CD4-positive, alpha-beta memory T cell (primary cell): ENCODE measurements at regions not wholly inside any gene's neighbourhood (a gene's known extent, or its start where the extent isn't known, plus 50 kb on each side); places are given as distances from the start of the nearest gene placed in this dataset.
A peak's percentile ranks its signal among the peaks of the same experiment; 100 is the strongest.

Source experiments
- CTCF ChIA-PET: fragments of 350-600 bp; sonication (Branson Sonifier 250); formaldehyde crosslinking; loops from one replicate; lab custom pipeline; 2021; ENCODE audit warnings: inconsistent platforms; ENCODE audit not compliant: partially characterized antibody; lab: Charles Lee
- POLR2A ChIA-PET: fragments of 350-600 bp; sonication (Branson Sonifier 250); formaldehyde crosslinking; loops from one replicate; lab custom pipeline; 2021; ENCODE audit not compliant: partially characterized antibody; lab: Charles Lee
- DNase-seq, 5 donors: peaks; one replicate each; pipeline versions ENCODE4 v3.0.0 to v3.0.0-alpha.2; 2020 to 2022; ENCODE audit warnings: mixed read lengths in 1 of 5
- H3K27ac ChIP-seq: one replicate; pipeline ENCODE4 v1.7.0; 2013; ENCODE audit warnings: low read depth, low read length
- H3K27me3 ChIP-seq: 2 replicates; pipeline ENCODE4 v1.7.0; 2013; ENCODE audit warnings: mild to moderate bottlenecking, low read length, moderate library complexity; ENCODE audit not compliant: insufficient read depth
- H3K36me3 ChIP-seq: 2 replicates; pipeline ENCODE4 v1.7.0; 2013; ENCODE audit warnings: mild to moderate bottlenecking, low read length, moderate library complexity; ENCODE audit not compliant: insufficient read depth
- H3K4me1 ChIP-seq: 2 replicates; pipeline ENCODE4 v1.7.0; 2013; ENCODE audit warnings: mild to moderate bottlenecking, low read length, moderate library complexity; ENCODE audit not compliant: insufficient read depth
- H3K4me3 ChIP-seq, 2 donors: one replicate each; pipeline ENCODE4 v1.7.0; 2013; ENCODE audit warnings: low read length in 2 of 2, mild to moderate bottlenecking in 1 of 2
- H3K9me3 ChIP-seq, 2 donors: one replicate each; pipeline ENCODE4 v1.7.0; 2013; ENCODE audit warnings: low read length in 2 of 2, control low read depth in 1 of 2; ENCODE audit not compliant: control insufficient read depth in 1 of 2
- H3K27ac Mint-ChIP-seq, 7 donors: one replicate each; pipeline ENCODE4 v1.8.0; 2020 to 2021; ENCODE audit warnings: mixed read lengths in 7 of 7, mild to moderate bottlenecking in 6 of 7, inconsistent platforms in 3 of 7, moderate library complexity in 3 of 7
- H3K27me3 Mint-ChIP-seq, 2 donors: one replicate each; pipeline ENCODE4 v1.8.0; 2020 to 2021; ENCODE audit warnings: mixed read lengths in 2 of 2
- H3K36me3 Mint-ChIP-seq, 2 donors: one replicate each; pipeline ENCODE4 v1.8.0; 2020 to 2021; ENCODE audit warnings: mixed read lengths in 2 of 2, inconsistent platforms in 1 of 2, mild to moderate bottlenecking in 1 of 2
- H3K4me1 Mint-ChIP-seq, 4 donors: one replicate each; pipeline ENCODE4 v1.8.0; 2020 to 2021; ENCODE audit warnings: mixed read lengths in 4 of 4, mild to moderate bottlenecking in 1 of 4
- H3K4me3 Mint-ChIP-seq, 8 donors: one replicate each; pipeline ENCODE4 v1.8.0; 2020 to 2021; ENCODE audit warnings: mixed read lengths in 8 of 8, mild to moderate bottlenecking in 7 of 8, moderate library complexity in 6 of 8, inconsistent platforms in 3 of 8
- H3K9me3 Mint-ChIP-seq, 8 donors: one replicate each; pipeline ENCODE4 v1.8.0; 2020 to 2021; ENCODE audit warnings: mixed read lengths in 8 of 8, mild to moderate bottlenecking in 5 of 8, inconsistent platforms in 3 of 8, moderate library complexity in 1 of 8
- intact Hi-C: fragments of 100-400 bp; cut with micrococcal nuclease; formaldehyde crosslinking; loops from one replicate; pipeline ENCODE4 v1.15.1; 2023

- Histone ChIP-seq H3K27ac (no peak overlapping the region), H3K36me3 (no peaks in the 10 kb centered on the region), H3K4me3 (no peak overlapping the region), H3K27me3 (no peaks in the 10 kb centered on the region), H3K4me1 (no peaks in the 10 kb centered on the region), H3K9me3 (no peaks in the 10 kb centered on the region)
- ChIA-PET CTCF (no interaction called here), POLR2A (no interaction called here)
- DNase-seq = no peak
- Mint-ChIP-seq H3K27me3 (peaks cover 2 to 3% of the 10 kb centered on the region in 2 donors), H3K4me1 (no peaks in the 10 kb centered on the region), H3K36me3 (no peaks in the 10 kb centered on the region), H3K9me3 (peaks cover 0 to 3% (median 0%) of the 10 kb centered on the region in 8 donors), H3K4me3 (no peak overlapping the region), H3K27ac (no peak overlapping the region)
- intact Hi-C loops = no loop called here
Observed at GRCh38 chr21:26412885-26413284, 160.2 kb downstream of the CYYR1 start.

GRCh38 chr21:26409735-26410134 is 163.4 kb downstream of the CYYR1 start:
- no peaks in the 10 kb centered on the region for H3K27me3 ChIP-seq

GRCh38 chr21:26408511-26408910 is 164.6 kb downstream of the CYYR1 start:
- Histone ChIP-seq H3K27ac (no peak overlapping the region), H3K36me3 (no peaks in the 10 kb centered on the region), H3K4me3 (no peak overlapping the region), H3K27me3 (no peaks in the 10 kb centered on the region), H3K4me1 (no peaks in the 10 kb centered on the region), H3K9me3 (no peaks in the 10 kb centered on the region)
- no peak for DNase-seq
- intact Hi-C loops = no loop called here
- no peak overlapping the region for H3K27ac Mint-ChIP-seq
- H3K9me3 Mint-ChIP-seq = peaks cover 0 to 3% (median 2%) of the 10 kb centered on the region in 8 donors
- CTCF ChIA-PET = no interaction called here
- POLR2A ChIA-PET = no interaction called here
- H3K27me3 Mint-ChIP-seq = peaks cover 2 to 3% of the 10 kb centered on the region in 2 donors
- no peaks in the 10 kb centered on the region for H3K36me3 Mint-ChIP-seq
- H3K4me1 Mint-ChIP-seq = peaks cover 0 to 7% (median 5%) of the 10 kb centered on the region in 4 donors
- H3K4me3 Mint-ChIP-seq = no peak overlapping the region

More at GRCh38 chr21:26409735-26410134, 163.4 kb downstream of the CYYR1 start:
- Histone ChIP-seq H3K36me3 (no peaks in the 10 kb centered on the region), H3K4me3 (no peak overlapping the region), H3K9me3 (no peaks in the 10 kb centered on the region), H3K4me1 (no peaks in the 10 kb centered on the region), H3K27ac (no peak overlapping the region)
- Mint-ChIP-seq H3K9me3 (peaks cover 0 to 3% (median 2%) of the 10 kb centered on the region in 8 donors), H3K27ac (no peak overlapping the region), H3K36me3 (no peaks in the 10 kb centered on the region), H3K4me3 (no peak overlapping the region), H3K27me3 (peaks cover 2 to 3% of the 10 kb centered on the region in 2 donors), H3K4me1 (peaks cover 0 to 7% (median 5%) of the 10 kb centered on the region in 4 donors)
- ChIA-PET CTCF (no interaction called here), POLR2A (no interaction called here)
- no peak for DNase-seq
- intact Hi-C loops = no loop called here

GRCh38 chr21:26406526-26406925 is 166.6 kb downstream of the CYYR1 start:
- Mint-ChIP-seq H3K4me1 (peaks cover 0 to 7% (median 5%) of the 10 kb centered on the region in 4 donors), H3K36me3 (no peaks in the 10 kb centered on the region), H3K4me3 (no peak overlapping the region), H3K27me3 (peaks cover 0 to 1% of the 10 kb centered on the region in 2 donors), H3K9me3 (peaks cover 0 to 3% (median under 1%) of the 10 kb centered on the region in 8 donors), H3K27ac (no peak overlapping the region)
- ChIA-PET POLR2A (no interaction called here), CTCF (no interaction called here)
- H3K27me3 ChIP-seq = no peaks in the 10 kb centered on the region
- H3K36me3 ChIP-seq = no peaks in the 10 kb centered on the region
- no peak overlapping the region for H3K4me3 ChIP-seq
- intact Hi-C loops = no loop called here
- H3K27ac ChIP-seq = no peak overlapping the region
- H3K9me3 ChIP-seq = no peaks in the 10 kb centered on the region
- DNase-seq = no peak
- H3K4me1 ChIP-seq = no peaks in the 10 kb centered on the region

GRCh38 chr21:26405735-26406361 is 167.2 kb downstream of the CYYR1 start:
- no peaks in the 10 kb centered on the region for H3K9me3 ChIP-seq
- H3K4me1 Mint-ChIP-seq = peaks cover 0 to 7% (median 5%) of the 10 kb centered on the region in 4 donors
- CTCF ChIA-PET = no interaction called here
- H3K27me3 ChIP-seq = no peaks in the 10 kb centered on the region
- H3K4me3 Mint-ChIP-seq = peak overlapping the region in 1 of 8 donors; percentile 62
- no peaks in the 10 kb centered on the region for H3K36me3 ChIP-seq
- peaks cover 0 to 1% of the 10 kb centered on the region in 2 donors for H3K27me3 Mint-ChIP-seq
- no peak overlapping the region for H3K4me3 ChIP-seq
- intact Hi-C loops = no loop called here
- peaks cover 0 to 8% (median 2%) of the 10 kb centered on the region in 8 donors for H3K9me3 Mint-ChIP-seq
- H3K4me1 ChIP-seq = no peaks in the 10 kb centered on the region
- H3K27ac ChIP-seq = no peak overlapping the region
- POLR2A ChIA-PET = no interaction called here
- no peaks in the 10 kb centered on the region for H3K36me3 Mint-ChIP-seq
- no peak overlapping the region for H3K27ac Mint-ChIP-seq
- DNase-seq = no peak

GRCh38 chr21:26405071-26405470 is 168.0 kb downstream of the CYYR1 start:
- intact Hi-C loops = no loop called here
- no peak overlapping the region for H3K27ac ChIP-seq

GRCh38 chr21:26404288-26404687 is 168.8 kb downstream of the CYYR1 start:
- CTCF ChIA-PET = no interaction called here
- Mint-ChIP-seq H3K4me3 (no peak overlapping the region), H3K27ac (no peak overlapping the region), H3K27me3 (no peaks in the 10 kb centered on the region), H3K4me1 (peaks cover 0 to 7% (median 5%) of the 10 kb centered on the region in 4 donors), H3K36me3 (no peaks in the 10 kb centered on the region), H3K9me3 (peaks cover 0 to 8% (median 3%) of the 10 kb centered on the region in 8 donors)
- POLR2A ChIA-PET = no interaction called here
- no peak overlapping the region for H3K4me3 ChIP-seq
- H3K27me3 ChIP-seq = no peaks in the 10 kb centered on the region
- H3K27ac ChIP-seq = no peak overlapping the region
- H3K36me3 ChIP-seq = no peaks in the 10 kb centered on the region
- no peak for DNase-seq
- intact Hi-C loops = no loop called here
- no peaks in the 10 kb centered on the region for H3K4me1 ChIP-seq
- no peaks in the 10 kb centered on the region for H3K9me3 ChIP-seq

More at GRCh38 chr21:26405071-26405470, 168.0 kb downstream of the CYYR1 start:
- H3K4me1 Mint-ChIP-seq = peaks cover 0 to 7% (median 5%) of the 10 kb centered on the region in 4 donors
- H3K9me3 Mint-ChIP-seq = peaks cover 0 to 8% (median 2%) of the 10 kb centered on the region in 8 donors
- DNase-seq = no peak
- POLR2A ChIA-PET = no interaction called here
- no peaks in the 10 kb centered on the region for H3K36me3 Mint-ChIP-seq
- H3K4me3 ChIP-seq = no peak overlapping the region
- H3K27ac Mint-ChIP-seq = no peak overlapping the region
- CTCF ChIA-PET = no interaction called here
- no peak overlapping the region for H3K4me3 Mint-ChIP-seq
- H3K4me1 ChIP-seq = no peaks in the 10 kb centered on the region
- H3K27me3 Mint-ChIP-seq = peaks cover 0 to 1% of the 10 kb centered on the region in 2 donors
- no peaks in the 10 kb centered on the region for H3K9me3 ChIP-seq
- H3K27me3 ChIP-seq = no peaks in the 10 kb centered on the region
- no peaks in the 10 kb centered on the region for H3K36me3 ChIP-seq
